ENCODE measurements at regions not wholly inside any gene's neighbourhood (a gene's known extent, or its start where the extent isn't known, plus 50 kb on each side); places are given as distances from the start of the nearest gene placed in this dataset.

- H3K79me2 ChIP-seq (ENCODE audit: control insufficient read depth, insufficient read depth, low read length): no peaks in the 10 kb centered on the region
Observed at GRCh38 chr9:82920154-82920553, 142.8 kb downstream of the RASEF start.

GRCh38 chr9:82922686-82923085 lies 140.3 kb downstream of the RASEF start:
- TF ChIP-seq CTCF (conservative IDR thresholded peaks at IDR 0.05 in 1 of 2, IDR thresholded peaks at IDR 0.05 in 1 of 2; ENCODE audit: low read depth in 1 of 2, low read length in 2 of 2) (no peak), EZH2 (IDR thresholded peaks at IDR 0.05; ENCODE audit: low read length, missing control alignments) (no peak)
- Histone ChIP-seq H4K20me1 (ENCODE audit: control insufficient read depth, extremely low read depth, insufficient read depth, low read length) (no peaks in the 10 kb centered on the region), H3K27me3 (ENCODE audit: control insufficient read depth, insufficient read depth, low read length) (no peaks in the 10 kb centered on the region), H3K36me3 (ENCODE audit: control insufficient read depth, insufficient read depth, low read length) (no peaks in the 10 kb centered on the region), H3K9ac (ENCODE audit: insufficient read depth, low read length) (no peak overlapping the region), H3K79me2 (ENCODE audit: control insufficient read depth, insufficient read depth, low read length) (no peaks in the 10 kb centered on the region), H3K27ac (ENCODE audit: insufficient read depth, low read length) (no peak overlapping the region), H3K4me2 (ENCODE audit: extremely low read depth, insufficient read depth, low read length) (no peak overlapping the region), H3K4me3 (replicated peaks in 1 of 4; ENCODE audit: control extremely low read depth in 1 of 4, insufficient read depth in 1 of 4, low read depth in 3 of 4, low read length in 4 of 4) (no peak overlapping the region), H2AFZ (ENCODE audit: low read length) (no peak overlapping the region), H3K4me1 (ENCODE audit: control insufficient read depth, extremely low read depth, insufficient read depth, low read length) (no peaks in the 10 kb centered on the region), H3K9me3 (ENCODE audit: control insufficient read depth, insufficient read depth, low read depth, low read length) (no peaks in the 10 kb centered on the region)
- peak in 1 of 2 donors; percentile 49 for DNase-seq (ENCODE audit: low read depth in 2 of 2)

More at GRCh38 chr9:82920154-82920553, 142.8 kb downstream of the RASEF start:
- no peaks in the 10 kb centered on the region for H3K9me3 ChIP-seq (ENCODE audit: control insufficient read depth, insufficient read depth, low read depth, low read length)
- H3K4me1 ChIP-seq (ENCODE audit: control insufficient read depth, extremely low read depth, insufficient read depth, low read length): no peaks in the 10 kb centered on the region
- no peak overlapping the region for H3K9ac ChIP-seq (ENCODE audit: insufficient read depth, low read length)
- H3K27ac ChIP-seq (ENCODE audit: insufficient read depth, low read length): no peak overlapping the region
- no peak overlapping the region for H3K4me2 ChIP-seq (ENCODE audit: extremely low read depth, insufficient read depth, low read length)
- no peaks in the 10 kb centered on the region for H4K20me1 ChIP-seq (ENCODE audit: control insufficient read depth, extremely low read depth, insufficient read depth, low read length)
- H3K36me3 ChIP-seq (ENCODE audit: control insufficient read depth, insufficient read depth, low read length): no peaks in the 10 kb centered on the region
- no peaks in the 10 kb centered on the region for H3K27me3 ChIP-seq (ENCODE audit: control insufficient read depth, insufficient read depth, low read length)
- no peak overlapping the region for H2AFZ ChIP-seq (ENCODE audit: low read length)
- no peak overlapping the region for H3K4me3 ChIP-seq (replicated peaks in 1 of 4; ENCODE audit: control extremely low read depth in 1 of 4, insufficient read depth in 1 of 4, low read depth in 3 of 4, low read length in 4 of 4)
- no peak for TF ChIP-seq CTCF (conservative IDR thresholded peaks at IDR 0.05 in 1 of 2, IDR thresholded peaks at IDR 0.05 in 1 of 2; ENCODE audit: low read depth in 1 of 2, low read length in 2 of 2)
- no peak for TF ChIP-seq EZH2 (IDR thresholded peaks at IDR 0.05; ENCODE audit: low read length, missing control alignments)
- no peak for DNase-seq (ENCODE audit: low read depth in 2 of 2)

GRCh38 chr9:82923092-82923911 lies 139.6 kb downstream of the RASEF start:
- TF ChIP-seq CTCF (conservative IDR thresholded peaks at IDR 0.05 in 1 of 2, IDR thresholded peaks at IDR 0.05 in 1 of 2; ENCODE audit: low read depth in 1 of 2, low read length in 2 of 2) (no peak), EZH2 (IDR thresholded peaks at IDR 0.05; ENCODE audit: low read length, missing control alignments) (no peak)
- no peak overlapping the region for H3K4me3 ChIP-seq (replicated peaks in 1 of 4; ENCODE audit: control extremely low read depth in 1 of 4, insufficient read depth in 1 of 4, low read depth in 3 of 4, low read length in 4 of 4)
- no peak overlapping the region for H3K4me2 ChIP-seq (ENCODE audit: extremely low read depth, insufficient read depth, low read length)
- H3K9me3 ChIP-seq (ENCODE audit: control insufficient read depth, insufficient read depth, low read depth, low read length): no peaks in the 10 kb centered on the region
- H2AFZ ChIP-seq (ENCODE audit: low read length): no peak overlapping the region
- no peaks in the 10 kb centered on the region for H4K20me1 ChIP-seq (ENCODE audit: control insufficient read depth, extremely low read depth, insufficient read depth, low read length)
- H3K9ac ChIP-seq (ENCODE audit: insufficient read depth, low read length): no peak overlapping the region
- no peaks in the 10 kb centered on the region for H3K27me3 ChIP-seq (ENCODE audit: control insufficient read depth, insufficient read depth, low read length)
- DNase-seq (ENCODE audit: low read depth in 2 of 2): peak in 1 of 2 donors; percentile 54
- H3K4me1 ChIP-seq (ENCODE audit: control insufficient read depth, extremely low read depth, insufficient read depth, low read length): no peaks in the 10 kb centered on the region
- H3K27ac ChIP-seq (ENCODE audit: insufficient read depth, low read length): no peak overlapping the region
- no peaks in the 10 kb centered on the region for H3K79me2 ChIP-seq (ENCODE audit: control insufficient read depth, insufficient read depth, low read length)
- H3K36me3 ChIP-seq (ENCODE audit: control insufficient read depth, insufficient read depth, low read length): no peaks in the 10 kb centered on the region
